Choroid plexus epithelial cell (primary cell): ENCODE measurements at regions not wholly inside any gene's neighbourhood (a gene's known extent, or its start where the extent isn't known, plus 50 kb on each side); places are given as distances from the start of the nearest gene placed in this dataset.
"Not testable (repeated sequence)": the region's sequence is repeated elsewhere in the genome, so short reads cannot be mapped to it uniquely, and the experiment has no call there.

ENCODE experiments used
- DNase-seq: peaks from one replicate; pipeline ENCODE4 v3.0.0-alpha.2; 2010; ENCODE audit warnings: low read depth
- H3K4me3 ChIP-seq: 2 replicates; pipeline ENCODE4 v1.5.1; 2011; ENCODE audit warnings: low read depth, mild to moderate bottlenecking, control low read depth, low read length, moderate library complexity
- TF ChIP-seq, protein P1 (sequence below): conservative IDR thresholded peaks from 2 replicates; pipeline ENCODE4 v1.5.1; 2011; ENCODE audit warnings: low read depth, mild to moderate bottlenecking, control low read depth, inconsistent platforms, low read length, moderate library complexity

GRCh38 chr1:244326757-244327156 is 125.0 kb downstream of the ADSS2 start:
- DNase-seq: no peak
- TF ChIP-seq, protein P1, sequence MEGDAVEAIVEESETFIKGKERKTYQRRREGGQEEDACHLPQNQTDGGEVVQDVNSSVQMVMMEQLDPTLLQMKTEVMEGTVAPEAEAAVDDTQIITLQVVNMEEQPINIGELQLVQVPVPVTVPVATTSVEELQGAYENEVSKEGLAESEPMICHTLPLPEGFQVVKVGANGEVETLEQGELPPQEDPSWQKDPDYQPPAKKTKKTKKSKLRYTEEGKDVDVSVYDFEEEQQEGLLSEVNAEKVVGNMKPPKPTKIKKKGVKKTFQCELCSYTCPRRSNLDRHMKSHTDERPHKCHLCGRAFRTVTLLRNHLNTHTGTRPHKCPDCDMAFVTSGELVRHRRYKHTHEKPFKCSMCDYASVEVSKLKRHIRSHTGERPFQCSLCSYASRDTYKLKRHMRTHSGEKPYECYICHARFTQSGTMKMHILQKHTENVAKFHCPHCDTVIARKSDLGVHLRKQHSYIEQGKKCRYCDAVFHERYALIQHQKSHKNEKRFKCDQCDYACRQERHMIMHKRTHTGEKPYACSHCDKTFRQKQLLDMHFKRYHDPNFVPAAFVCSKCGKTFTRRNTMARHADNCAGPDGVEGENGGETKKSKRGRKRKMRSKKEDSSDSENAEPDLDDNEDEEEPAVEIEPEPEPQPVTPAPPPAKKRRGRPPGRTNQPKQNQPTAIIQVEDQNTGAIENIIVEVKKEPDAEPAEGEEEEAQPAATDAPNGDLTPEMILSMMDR: no peak

DNA sequence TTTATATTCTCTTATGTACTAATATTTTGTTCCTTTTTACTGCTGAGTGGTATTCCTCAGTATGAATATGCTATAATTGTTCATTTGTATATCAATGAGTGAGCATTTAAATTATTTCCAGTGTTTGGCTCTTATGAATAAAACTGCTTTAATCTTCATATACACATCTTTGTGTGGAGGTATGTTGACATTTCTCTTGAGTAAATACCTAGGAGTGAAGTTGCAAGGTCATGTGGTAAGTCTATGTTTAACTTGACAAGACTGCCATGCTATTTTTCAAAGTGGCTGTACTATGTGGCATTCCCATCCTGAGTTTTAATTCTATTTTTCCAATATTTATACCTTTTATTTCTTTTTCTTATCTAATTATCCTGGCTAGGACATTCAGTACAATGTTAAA is 124.2 kb downstream of the ADSS2 start:
- DNase-seq: no peak
- H3K4me3 ChIP-seq: no peak overlapping the region
- TF ChIP-seq, protein P1: no peak

More at GRCh38 chr1:244326757-244327156, 125.0 kb downstream of the ADSS2 start:
- H3K4me3 ChIP-seq: no peak overlapping the region

DNA sequence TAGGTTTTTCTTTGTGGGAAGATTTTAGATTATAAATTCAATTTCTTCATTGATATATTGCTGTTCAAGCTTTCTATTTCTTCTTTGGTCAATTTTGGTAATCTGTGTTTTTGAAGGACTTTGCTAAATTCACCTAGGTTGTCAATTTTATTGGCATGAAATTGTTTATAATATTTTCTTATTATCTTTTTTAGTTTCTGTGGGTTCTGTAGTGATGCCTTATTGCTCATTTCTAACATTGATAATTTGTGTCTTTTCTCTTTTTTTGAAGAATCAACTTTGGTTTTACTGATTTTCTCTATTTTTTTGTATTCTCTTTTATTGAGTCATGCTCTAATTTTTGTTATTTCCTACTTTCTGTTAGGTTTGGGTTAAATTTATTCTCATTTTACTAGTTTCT is 123.2 kb downstream of the ADSS2 start:
- DNase-seq: no peak
- TF ChIP-seq, protein P1: no peak
- H3K4me3 ChIP-seq: no peak overlapping the region

DNA sequence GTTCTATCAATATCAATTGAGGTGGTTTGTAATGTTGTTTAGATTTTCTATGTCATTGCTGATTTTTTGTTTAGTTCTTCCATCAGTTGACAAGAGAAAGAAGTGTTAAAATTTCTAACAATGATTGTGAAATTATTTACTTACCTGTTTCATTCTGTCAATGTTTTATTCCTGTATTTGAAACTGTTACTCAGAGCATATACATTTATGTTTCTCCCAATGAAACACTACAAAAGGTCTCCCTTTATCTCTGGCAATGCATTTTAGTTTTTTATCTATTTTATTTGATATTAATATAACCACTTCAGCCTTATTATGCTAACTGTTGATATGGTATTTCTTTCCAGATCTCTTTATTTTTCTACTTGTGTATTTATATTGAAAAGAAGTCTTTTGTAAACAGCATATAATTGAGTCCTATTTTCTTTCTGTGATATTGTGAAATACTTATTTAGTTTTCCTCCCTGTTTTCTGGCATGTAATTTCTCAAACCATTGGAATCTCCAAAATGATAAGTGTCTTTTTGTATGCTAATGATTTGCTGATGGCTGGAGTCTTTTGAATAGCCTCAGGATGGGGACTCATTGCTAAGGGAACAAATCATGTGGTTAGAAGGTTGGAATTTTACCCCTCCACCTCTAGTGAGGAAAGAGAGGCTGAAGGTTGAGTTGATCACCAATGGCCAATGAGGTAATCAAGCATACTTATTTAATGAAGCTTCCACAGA is 122.0 kb downstream of the ADSS2 start:
- TF ChIP-seq, protein P1: no peak
- no peak overlapping the region for H3K4me3 ChIP-seq
- DNase-seq: no peak

DNA sequence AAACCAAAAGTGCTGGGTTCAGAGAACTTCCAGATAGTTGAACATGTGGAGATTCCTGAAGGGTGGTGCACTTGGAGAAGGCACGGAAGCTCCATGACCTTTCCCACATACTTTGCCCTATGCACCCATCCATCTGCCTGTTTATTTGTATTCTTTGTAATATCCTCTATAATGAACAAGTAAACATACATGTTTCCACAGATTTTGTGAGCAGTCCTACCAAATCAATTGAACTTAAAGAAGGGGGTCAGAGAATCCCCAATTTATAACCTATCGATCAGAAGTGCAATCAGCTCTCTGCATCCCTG is 121.4 kb downstream of the ADSS2 start:
- DNase-seq: no peak
- TF ChIP-seq, protein P1: no peak
- H3K4me3 ChIP-seq: no peak overlapping the region

- DNase-seq, H3K4me3 ChIP-seq: not testable (repeated sequence)
Measured at GRCh38 chr1:244332761-244333160, 118.9 kb downstream of the ADSS2 start.

GRCh38 chr1:244334315-244334714 is 117.4 kb downstream of the ADSS2 start:
- DNase-seq, H3K4me3 ChIP-seq: not testable (repeated sequence)

- not testable (repeated sequence) for DNase-seq
Measured at GRCh38 chr1:244334842-244335241, 116.9 kb downstream of the ADSS2 start.

DNA sequence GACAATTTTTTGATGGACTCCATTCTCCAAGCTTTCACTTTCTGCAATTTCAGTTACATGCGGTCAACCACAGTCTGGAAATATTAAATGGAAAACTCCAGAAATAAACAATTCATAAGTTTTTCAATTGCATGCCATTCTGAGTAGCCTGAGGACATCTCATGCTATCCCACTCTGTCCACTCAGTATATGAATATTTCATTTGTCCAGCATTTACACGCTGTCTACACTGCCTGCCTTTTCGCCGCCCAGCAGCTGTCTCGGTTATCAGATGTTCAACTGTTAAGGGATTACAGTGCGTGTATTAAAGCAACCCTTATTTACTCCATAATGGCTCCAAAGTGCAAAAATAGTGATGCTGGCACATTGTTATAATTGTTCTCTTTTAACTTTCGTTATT is 116.3 kb downstream of the ADSS2 start:
- TF ChIP-seq, protein P1: no peak
- no peak for DNase-seq
- no peak overlapping the region for H3K4me3 ChIP-seq

More at GRCh38 chr1:244334842-244335241, 116.9 kb downstream of the ADSS2 start:
- not testable (repeated sequence) for H3K4me3 ChIP-seq
